HG02840 (cell line): ENCODE measurements at regions not wholly inside any gene's neighbourhood (a gene's known extent, or its start where the extent isn't known, plus 50 kb on each side); places are given as distances from the start of the nearest gene placed in this dataset.

Experiments used
- ATAC-seq: cut with Tn5 transposase; IDR thresholded peaks from one replicate; pipeline ENCODE4 v1.9.1; 2021; ENCODE audit warnings: mild to moderate bottlenecking, moderate library complexity, moderate number of reproducible peaks; ENCODE audit not compliant: unreplicated experiment, low FRiP score

- no peak for ATAC-seq
Measured at GRCh38 chr2:180191432-180192124, 184.5 kb upstream of the CWC22 start.

GRCh38 chr2:180190851-180191250 lies 183.8 kb upstream of the CWC22 start:
- ATAC-seq = no peak

- ATAC-seq = no peak
Measured at GRCh38 chr2:180187611-180188010, 180.5 kb upstream of the CWC22 start.

GRCh38 chr2:180184506-180184905 lies 177.4 kb upstream of the CWC22 start:
- no peak for ATAC-seq

GRCh38 chr2:180180511-180180910 lies 173.4 kb upstream of the CWC22 start:
- no peak for ATAC-seq

- ATAC-seq = no peak
Measured at GRCh38 chr2:180177534-180177933, 170.4 kb upstream of the CWC22 start.

- no peak for ATAC-seq
Measured at GRCh38 chr2:180175736-180176135, 168.6 kb upstream of the CWC22 start.

- no peak for ATAC-seq
Measured at GRCh38 chr2:180174580-180174979, 167.5 kb upstream of the CWC22 start.

- ATAC-seq = no peak
Measured at GRCh38 chr2:180169474-180169873, 162.4 kb upstream of the CWC22 start.

GRCh38 chr2:180161415-180161814 lies 154.3 kb upstream of the CWC22 start:
- ATAC-seq = no peak

GRCh38 chr2:180159921-180160320 lies 152.8 kb upstream of the CWC22 start:
- ATAC-seq = no peak

GRCh38 chr2:180158961-180159360 lies 151.9 kb upstream of the CWC22 start:
- no peak for ATAC-seq

- no peak for ATAC-seq
Measured at GRCh38 chr2:180156651-180157050, 149.6 kb upstream of the CWC22 start.

- ATAC-seq = no peak
Measured at GRCh38 chr2:180150606-180151005, 143.5 kb upstream of the CWC22 start.

- no peak for ATAC-seq
Measured at GRCh38 chr2:180146541-180146940, 139.4 kb upstream of the CWC22 start.

GRCh38 chr2:180146114-180146513 lies 139.0 kb upstream of the CWC22 start:
- no peak for ATAC-seq

GRCh38 chr2:180145163-180145562 lies 138.1 kb upstream of the CWC22 start:
- no peak for ATAC-seq

GRCh38 chr2:180144338-180144813 lies 137.3 kb upstream of the CWC22 start:
- ATAC-seq = no peak

- no peak for ATAC-seq
Measured at GRCh38 chr2:180143633-180144337, 136.7 kb upstream of the CWC22 start.

- ATAC-seq = no peak
Measured at GRCh38 chr2:180141600-180141999, 134.5 kb upstream of the CWC22 start.

- no peak for ATAC-seq
Measured at GRCh38 chr2:180133736-180134135, 126.6 kb upstream of the CWC22 start.

- no peak for ATAC-seq
Measured at GRCh38 chr2:180130403-180130802, 123.3 kb upstream of the CWC22 start.
